Aorta (tissue), 5 donors: ENCODE measurements at regions not wholly inside any gene's neighbourhood (a gene's known extent, or its start where the extent isn't known, plus 50 kb on each side); places are given as distances from the start of the nearest gene placed in this dataset.

Experiments
- ATAC-seq: fragments of 200-7000 bp; cut with Tn5 transposase; one replicate; pipeline ENCODE4 v1.9.1; 2022; ENCODE audit warnings: moderate library complexity; ENCODE audit not compliant: low FRiP score
- DNase-seq, 2 donors: peaks; one replicate each; pipeline ENCODE4 v3.0.0-alpha.2; 2020
- H3K27ac ChIP-seq, 2 donors: one replicate each; pipeline ENCODE4 v1.5.1; 2013; ENCODE audit warnings: low read length in 2 of 2, mild to moderate bottlenecking in 2 of 2, moderate library complexity in 2 of 2, control low read depth in 1 of 2, inconsistent platforms in 1 of 2, low read depth in 1 of 2
- H3K27me3 ChIP-seq, 2 donors: one replicate each; pipeline ENCODE4 v1.6.1; 2013; ENCODE audit warnings: control low read depth in 1 of 2, low read length in 1 of 2, mild to moderate bottlenecking in 1 of 2, moderate library complexity in 1 of 2; ENCODE audit not compliant: insufficient read depth in 2 of 2, control insufficient read depth in 1 of 2
- H3K36me3 ChIP-seq, 2 donors: one replicate each; pipeline ENCODE4 v1.6.1; 2013; ENCODE audit warnings: control low read depth in 1 of 2, low read length in 1 of 2, mild to moderate bottlenecking in 1 of 2; ENCODE audit not compliant: insufficient read depth in 2 of 2, control insufficient read depth in 1 of 2
- H3K4me1 ChIP-seq, 2 donors: one replicate each; pipeline ENCODE4 v1.6.1; 2013; ENCODE audit warnings: low read length in 2 of 2, control low read depth in 1 of 2, mild to moderate bottlenecking in 1 of 2, moderate library complexity in 1 of 2; ENCODE audit not compliant: insufficient read depth in 2 of 2, control insufficient read depth in 1 of 2
- H3K4me3 ChIP-seq, 2 donors: one replicate each; pipeline ENCODE4 v1.5.1; 2013; ENCODE audit warnings: low read length in 2 of 2, control low read depth in 1 of 2, mild to moderate bottlenecking in 1 of 2
- H3K9me3 ChIP-seq: one replicate; pipeline ENCODE4 v1.6.1; 2013; ENCODE audit warnings: mild to moderate bottlenecking, low read length; ENCODE audit not compliant: control insufficient read depth
- WGBS, 2 donors: extraction: QIAGEN DNeasy Blood & Tissue Kit; methylation state at CpG; one replicate each; pipeline ENCODE4 v1.1.7; 2013; 5-methylcytosine and 5-hydroxymethylcytosine counted together
- intact Hi-C, 2 donors: fragments of 100-400 bp; cut with DNase I; formaldehyde crosslinking; loops; one replicate each; pipeline versions ENCODE4 v1.14.2 to v1.15.0; 2022
- donor health status: healthy with polysubstance abuse.
- donor health status: Bipolar disorder and iron deficiency.
- donor health status: DM: no; HTN: no; CAD: no.
- donor health status: DM: no; HTN: no; CAD: no.
- donor health status: DM: yes; HTN: yes; CAD: no.

GRCh38 chr6:3635482-3635881, 116.0 kb downstream of the PXDC1 start:
- intact Hi-C loops: no loop called here
- H3K36me3 ChIP-seq: no peaks in the 10 kb centered on the region
- ATAC-seq: no peak
- 11% methylated on average over 4 of the region's 4 CpGs for WGBS, 2 donors
- H3K4me3 ChIP-seq: no peak overlapping the region
- no peak overlapping the region for H3K27ac ChIP-seq
- no peak for DNase-seq
- no peaks in the 10 kb centered on the region for H3K27me3 ChIP-seq
- no peaks in the 10 kb centered on the region for H3K4me1 ChIP-seq
- no peaks in the 10 kb centered on the region for H3K9me3 ChIP-seq

DNA sequence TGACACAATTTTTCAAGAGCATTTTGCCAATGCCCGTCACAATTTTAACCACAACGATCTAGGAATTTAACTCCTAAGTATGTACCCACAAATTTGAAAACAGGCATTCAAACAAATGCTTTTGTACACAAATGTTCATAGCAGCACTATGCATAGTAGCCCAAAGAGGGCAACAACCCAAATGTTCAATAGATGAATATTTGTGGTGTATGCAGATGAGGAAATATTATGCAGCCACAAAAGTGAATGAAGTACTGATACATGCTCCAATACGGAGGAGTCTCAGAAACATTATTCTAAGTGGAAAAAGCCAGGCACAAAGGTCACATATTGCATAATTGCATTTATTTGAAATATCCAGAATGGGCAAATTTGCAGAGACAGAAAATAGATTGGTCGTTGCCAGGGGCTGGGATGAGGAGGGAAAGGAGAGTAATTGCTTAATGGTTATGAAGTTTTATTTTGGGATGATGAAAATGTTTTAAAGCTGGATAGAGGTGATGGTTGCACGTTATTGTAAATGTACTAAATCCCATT, 117.2 kb downstream of the PXDC1 start:
- H3K4me3 ChIP-seq: no peak overlapping the region
- ATAC-seq: no peak
- WGBS, 2 donors: 89 to 93% methylated on average over 5 of the region's 5 CpGs

DNA sequence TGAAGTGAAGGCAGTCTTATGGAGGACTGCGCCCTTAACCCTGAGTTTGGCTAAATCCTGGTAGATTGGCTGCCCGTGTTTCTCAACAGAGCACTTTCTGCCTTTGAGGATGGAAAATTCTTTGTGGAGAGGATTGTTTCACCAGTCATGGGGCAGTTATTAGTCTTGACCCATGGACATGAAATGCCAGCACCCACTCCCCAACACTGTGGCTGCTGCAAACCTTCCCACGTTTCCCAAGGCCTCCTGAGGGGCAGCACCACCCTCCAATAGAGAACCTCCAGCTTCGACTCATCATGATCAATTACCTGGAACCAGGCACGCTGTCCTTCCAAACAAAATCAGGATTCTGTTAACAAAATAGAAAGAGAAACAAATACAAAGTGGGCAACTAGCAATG, 117.8 kb downstream of the PXDC1 start:
- H3K4me3 ChIP-seq: no peak overlapping the region
- no peaks in the 10 kb centered on the region for H3K36me3 ChIP-seq
- H3K9me3 ChIP-seq: no peaks in the 10 kb centered on the region
- no peak overlapping the region for H3K27ac ChIP-seq
- no peak for DNase-seq
- no peaks in the 10 kb centered on the region for H3K4me1 ChIP-seq
- WGBS, 2 donors: 83 to 91% methylated on average over 5 of the region's 5 CpGs
- intact Hi-C loops: no loop called here
- ATAC-seq: no peak
- no peaks in the 10 kb centered on the region for H3K27me3 ChIP-seq

More for the DNA sequence above, 117.2 kb downstream of the PXDC1 start:
- no peaks in the 10 kb centered on the region for H3K9me3 ChIP-seq
- no peaks in the 10 kb centered on the region for H3K4me1 ChIP-seq
- H3K36me3 ChIP-seq: no peaks in the 10 kb centered on the region
- H3K27me3 ChIP-seq: no peaks in the 10 kb centered on the region
- intact Hi-C loops: no loop called here
- H3K27ac ChIP-seq: no peak overlapping the region
- DNase-seq: no peak

DNA sequence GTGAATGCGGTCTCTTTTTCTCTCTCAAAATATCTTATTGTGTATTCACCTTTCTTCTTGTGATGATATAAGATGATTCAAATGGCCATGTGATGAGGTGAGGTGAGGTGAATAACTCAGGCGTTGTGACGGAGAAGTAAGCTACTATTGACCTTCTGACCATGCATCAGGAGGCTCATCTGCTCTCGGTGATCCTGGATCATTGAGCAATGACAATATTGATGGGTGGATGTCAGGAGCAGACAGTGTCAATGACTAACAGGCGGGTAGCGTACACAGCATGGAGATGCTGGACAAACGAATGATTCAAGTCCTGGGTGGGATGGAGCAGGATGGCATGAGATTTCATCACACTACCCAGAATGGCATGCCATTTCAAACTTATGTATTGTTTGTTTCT, 119.6 kb downstream of the PXDC1 start:
- 93 to 94% methylated on average over 7 of the region's 7 CpGs for WGBS, 2 donors

GRCh38 chr6:3631186-3631585, 120.3 kb downstream of the PXDC1 start:
- intact Hi-C loops: no loop called here
- no peaks in the 10 kb centered on the region for H3K4me1 ChIP-seq
- no peaks in the 10 kb centered on the region for H3K9me3 ChIP-seq
- no peak overlapping the region for H3K4me3 ChIP-seq
- no peak overlapping the region for H3K27ac ChIP-seq
- ATAC-seq (no peak), DNase-seq (no peak)
- WGBS, 2 donors: 95 to 96% methylated on average over 3 of the region's 3 CpGs
- no peaks in the 10 kb centered on the region for H3K27me3 ChIP-seq
- no peaks in the 10 kb centered on the region for H3K36me3 ChIP-seq

More for the DNA sequence above, 119.6 kb downstream of the PXDC1 start:
- H3K9me3 ChIP-seq: no peaks in the 10 kb centered on the region
- no peak for ATAC-seq
- no peak overlapping the region for H3K27ac ChIP-seq
- no peaks in the 10 kb centered on the region for H3K27me3 ChIP-seq
- H3K4me3 ChIP-seq: no peak overlapping the region
- no peaks in the 10 kb centered on the region for H3K36me3 ChIP-seq
- intact Hi-C loops: no loop called here
- no peak for DNase-seq
- no peaks in the 10 kb centered on the region for H3K4me1 ChIP-seq

GRCh38 chr6:3630258-3630835, 121.2 kb downstream of the PXDC1 start:
- intact Hi-C loops: no loop called here
- Histone ChIP-seq H3K27me3 (no peaks in the 10 kb centered on the region), H3K4me3 (no peak overlapping the region), H3K4me1 (no peaks in the 10 kb centered on the region), H3K27ac (no peak overlapping the region), H3K9me3 (no peaks in the 10 kb centered on the region), H3K36me3 (no peaks in the 10 kb centered on the region)
- peak in 1 of 2 donors; percentile 60 for DNase-seq
- ATAC-seq: peak; percentile 11
- 94 to 97% methylated on average over 4 of the region's 4 CpGs for WGBS, 2 donors

DNA sequence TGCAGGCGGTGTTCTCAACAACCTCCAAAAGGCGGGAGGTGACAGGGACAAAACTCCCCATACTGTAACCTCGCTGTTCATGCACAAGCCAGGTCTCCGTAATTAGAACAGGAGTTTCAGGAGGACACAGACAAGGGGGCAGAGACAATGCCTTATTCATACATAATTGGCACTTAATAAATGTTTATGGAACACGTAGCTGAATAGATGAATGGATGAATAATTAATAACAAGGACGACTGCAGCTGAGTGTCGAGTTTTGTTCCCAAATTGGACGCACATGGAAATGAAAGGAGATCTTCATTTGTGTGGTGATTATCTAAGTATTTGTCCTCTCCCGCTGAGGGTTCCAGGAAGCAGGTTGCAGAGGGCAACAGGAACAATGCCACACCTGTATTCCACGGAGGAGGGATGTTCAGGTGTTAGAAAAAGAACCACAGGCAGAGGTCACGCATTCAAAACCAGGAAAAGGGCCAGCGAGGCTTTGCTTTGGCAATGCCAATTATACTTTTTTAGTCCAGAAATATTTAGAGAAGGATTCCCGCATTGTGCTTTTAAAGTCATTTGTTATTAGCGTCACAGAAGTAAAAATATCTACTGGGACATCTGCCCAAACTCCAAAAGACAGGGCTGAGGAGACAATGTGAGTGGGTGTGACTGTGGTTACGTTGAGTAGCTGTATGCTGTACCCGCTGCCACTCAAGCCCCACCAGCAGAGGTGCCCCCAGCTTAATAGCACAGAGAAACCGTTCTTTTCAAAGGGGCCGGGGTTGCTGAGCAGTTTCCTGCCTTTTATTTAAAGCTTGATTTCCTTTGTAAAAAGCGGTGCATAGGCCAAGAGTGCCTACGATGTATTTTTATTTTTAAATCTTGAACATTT, 123.3 kb downstream of the PXDC1 start:
- no peak overlapping the region for H3K4me3 ChIP-seq
- H3K27ac ChIP-seq: no peak overlapping the region
- WGBS, 2 donors: 36 to 37% methylated on average over 20 of the region's 20 CpGs
- no peaks in the 10 kb centered on the region for H3K27me3 ChIP-seq
- DNase-seq (no peak), ATAC-seq (no peak)
- no peaks in the 10 kb centered on the region for H3K36me3 ChIP-seq
- intact Hi-C loops: no loop called here
- H3K9me3 ChIP-seq: no peaks in the 10 kb centered on the region
- H3K4me1 ChIP-seq: no peaks in the 10 kb centered on the region

- H3K36me3 ChIP-seq: no peaks in the 10 kb centered on the region
- intact Hi-C loops: no loop called here
- H3K27me3 ChIP-seq: no peaks in the 10 kb centered on the region
- WGBS, 2 donors: 81% methylated on average over 9 of the region's 9 CpGs
- H3K27ac ChIP-seq: no peak overlapping the region
- no peaks in the 10 kb centered on the region for H3K4me1 ChIP-seq
- H3K4me3 ChIP-seq: no peak overlapping the region
- DNase-seq: no peak
- ATAC-seq: no peak
- no peaks in the 10 kb centered on the region for H3K9me3 ChIP-seq
Measured at GRCh38 chr6:3627501-3627900, 124.0 kb downstream of the PXDC1 start.
